SK-N-MC (cell line): ENCODE measurements at regions not wholly inside any gene's neighbourhood (a gene's known extent, or its start where the extent isn't known, plus 50 kb on each side); places are given as distances from the start of the nearest gene placed in this dataset.
A peak's percentile ranks its signal among the peaks of the same experiment; 100 is the strongest.
"Not testable (repeated sequence)": the region's sequence is repeated elsewhere in the genome, so short reads cannot be mapped to it uniquely, and the experiment has no call there.

Experiments
- DNase-seq: peaks from one replicate; pipeline ENCODE4 v3.0.0-alpha.2; 2011; ENCODE audit warnings: low read depth, low spot score
- H3K27ac ChIP-seq: fragments of 200-600 bp; sonication (generic); 2 replicates; pipeline ENCODE4 v1.5.1; 2016; ENCODE audit warnings: mixed run types
- H3K36me3 ChIP-seq: fragments of 200-600 bp; sonication (generic); 2 replicates; pipeline ENCODE4 v1.6.1; 2017; ENCODE audit warnings: antibody characterized with exemption, low read length, mixed read lengths; ENCODE audit not compliant: insufficient read depth
- H3K4me3 ChIP-seq: fragments of 200-600 bp; sonication (generic); 2 replicates; pipeline ENCODE4 v1.5.1; 2016
- H3K9ac ChIP-seq: fragments of 200-600 bp; sonication (generic); 2 replicates; pipeline ENCODE4 v1.8.0; 2017; ENCODE audit warnings: mixed run types, mixed read lengths; ENCODE audit not compliant: insufficient read length
- H3K9me3 ChIP-seq: fragments of 200-600 bp; sonication (generic); 2 replicates; pipeline ENCODE4 v1.6.1; 2017; ENCODE audit warnings: low read depth, mild to moderate bottlenecking, antibody characterized with exemption, low read length, moderate library complexity, mixed read lengths
- EZH2 ChIP-seq: fragments of 200-600 bp; sonication (generic); IDR thresholded peaks from one replicate; pipeline ENCODE4 v1.6.1; 2017; ENCODE audit warnings: antibody characterized with exemption
- FOXP2 ChIP-seq: optimal IDR thresholded peaks from 2 replicates; pipeline ENCODE3; 2011; ENCODE audit warnings: mild to moderate bottlenecking, moderate library complexity; ENCODE audit not compliant: insufficient read depth; ENCODE audit errors: extremely low read length, control extremely low read depth
- POLR2AphosphoS5 ChIP-seq: IDR thresholded peaks from 2 replicates; pipeline ENCODE4 v1.6.1; 2012; ENCODE audit warnings: mild to moderate bottlenecking, low read depth, low read length, borderline replicate concordance

DNA sequence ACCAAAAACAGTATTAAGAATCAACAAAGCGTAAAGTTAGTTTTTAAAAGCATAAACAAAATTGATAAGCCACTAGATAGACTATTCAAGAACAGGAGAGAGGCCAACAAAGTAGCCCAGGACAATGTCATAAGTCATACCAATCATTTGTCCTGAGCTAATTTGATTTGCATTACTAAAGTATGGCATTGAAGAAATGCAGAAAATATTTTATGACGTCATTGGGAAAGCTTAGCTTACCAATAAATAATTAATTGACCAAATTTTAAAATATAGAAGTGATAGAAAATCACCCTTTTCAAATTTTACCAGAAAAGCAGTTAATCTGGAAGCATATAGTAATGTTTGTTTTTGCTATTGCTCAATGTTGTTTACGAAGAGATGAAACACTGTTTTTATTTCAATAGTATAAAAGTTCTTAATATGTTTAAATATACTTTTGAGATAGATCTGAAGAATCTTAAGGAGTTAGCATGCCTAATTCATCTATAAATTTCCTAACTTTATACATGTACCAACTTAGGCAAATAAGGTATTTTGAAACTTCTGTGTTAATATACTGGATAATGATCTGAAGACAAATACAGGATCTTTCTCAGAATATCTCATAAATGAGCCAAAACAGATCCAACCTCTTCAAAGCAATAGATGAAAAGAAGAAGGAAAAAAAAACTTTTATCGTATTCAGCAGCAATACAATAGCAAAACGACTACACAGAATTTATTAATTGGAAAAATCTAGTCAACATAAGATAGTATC is 1118.5 kb downstream of the SLC16A7 start:
- Histone ChIP-seq H3K27ac (no peak overlapping the region), H3K9me3 (no peaks in the 10 kb centered on the region), H3K36me3 (no peaks in the 10 kb centered on the region), H3K4me3 (no peak overlapping the region), H3K9ac (no peak overlapping the region)
- TF ChIP-seq EZH2 (no peak), POLR2AphosphoS5 (no peak), FOXP2 (no peak)
- no peak for DNase-seq

DNA sequence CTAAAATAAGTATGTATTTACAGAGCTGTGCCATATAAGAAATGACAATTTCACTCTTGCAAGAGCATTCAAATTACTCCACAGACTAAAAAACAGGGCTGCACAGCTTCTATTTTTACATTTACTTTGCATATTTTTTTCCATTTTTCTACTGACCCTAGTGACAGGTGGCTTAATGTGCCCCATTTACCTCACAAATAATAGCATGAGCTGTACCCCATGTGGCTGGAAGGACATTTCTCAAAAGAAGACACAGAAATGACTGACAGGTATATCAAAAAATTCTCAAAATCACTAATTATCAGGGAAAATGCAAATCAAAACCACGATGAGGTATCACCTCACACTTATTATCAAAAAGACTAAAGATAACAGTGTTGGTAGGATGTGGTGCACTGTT is 1128.6 kb downstream of the SLC16A7 start:
- no peaks in the 10 kb centered on the region for H3K36me3 ChIP-seq
- no peak overlapping the region for H3K27ac ChIP-seq
- DNase-seq, result no peak
- TF ChIP-seq FOXP2 (no peak), POLR2AphosphoS5 (no peak), EZH2 (no peak)
- H3K9ac ChIP-seq, result no peak overlapping the region
- no peaks in the 10 kb centered on the region for H3K9me3 ChIP-seq
- H3K4me3 ChIP-seq, result no peak overlapping the region

DNA sequence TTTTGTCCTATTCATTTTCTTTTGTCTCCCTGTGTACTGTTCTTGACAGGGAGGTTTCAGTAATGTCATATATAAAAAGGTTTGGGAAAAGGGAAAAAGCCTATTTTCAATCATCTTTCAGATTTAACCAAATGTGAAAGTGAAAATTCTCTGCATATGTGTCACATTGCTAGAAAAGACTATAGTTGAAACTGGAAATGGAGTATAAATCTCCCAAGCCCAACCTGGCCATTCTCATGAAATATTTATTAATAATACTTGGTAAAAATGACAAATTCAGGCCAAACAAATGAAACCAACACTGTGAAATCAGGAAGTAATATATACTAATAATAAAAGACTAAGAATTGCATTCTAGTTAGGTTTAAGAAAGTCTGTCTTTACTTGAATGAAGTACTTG is 1129.2 kb downstream of the SLC16A7 start:
- H3K4me3 ChIP-seq, result no peak overlapping the region
- DNase-seq, result no peak
- no peak overlapping the region for H3K27ac ChIP-seq
- H3K9ac ChIP-seq, result no peak overlapping the region
- TF ChIP-seq EZH2 (no peak), FOXP2 (no peak), POLR2AphosphoS5 (no peak)
- H3K36me3 ChIP-seq, result no peaks in the 10 kb centered on the region
- H3K9me3 ChIP-seq, result no peaks in the 10 kb centered on the region

DNA sequence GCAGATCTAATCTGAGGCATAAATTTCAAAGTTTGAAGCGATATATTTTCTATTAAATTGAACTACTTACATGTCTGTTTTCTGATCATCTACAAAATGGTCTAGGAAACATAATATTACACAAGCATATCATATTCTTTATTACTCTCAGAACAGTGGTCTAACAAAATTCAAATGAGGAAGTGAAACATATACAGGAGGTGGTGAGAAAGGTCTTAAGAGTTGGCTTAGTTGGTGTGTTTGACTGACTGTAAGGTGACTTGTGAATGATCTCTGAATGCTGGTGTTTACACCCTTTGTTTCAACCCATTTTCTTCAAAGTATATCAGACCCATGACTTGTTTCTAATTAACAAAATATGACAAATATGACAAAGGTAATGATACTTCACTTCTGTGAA is 1156.8 kb downstream of the SLC16A7 start:
- no peak overlapping the region for H3K9ac ChIP-seq
- no peak overlapping the region for H3K4me3 ChIP-seq
- H3K27ac ChIP-seq, result no peak overlapping the region
- no peaks in the 10 kb centered on the region for H3K36me3 ChIP-seq
- no peak for DNase-seq
- TF ChIP-seq FOXP2, result no peak
- TF ChIP-seq EZH2, result no peak
- TF ChIP-seq POLR2AphosphoS5, result no peak
- no peaks in the 10 kb centered on the region for H3K9me3 ChIP-seq

DNA sequence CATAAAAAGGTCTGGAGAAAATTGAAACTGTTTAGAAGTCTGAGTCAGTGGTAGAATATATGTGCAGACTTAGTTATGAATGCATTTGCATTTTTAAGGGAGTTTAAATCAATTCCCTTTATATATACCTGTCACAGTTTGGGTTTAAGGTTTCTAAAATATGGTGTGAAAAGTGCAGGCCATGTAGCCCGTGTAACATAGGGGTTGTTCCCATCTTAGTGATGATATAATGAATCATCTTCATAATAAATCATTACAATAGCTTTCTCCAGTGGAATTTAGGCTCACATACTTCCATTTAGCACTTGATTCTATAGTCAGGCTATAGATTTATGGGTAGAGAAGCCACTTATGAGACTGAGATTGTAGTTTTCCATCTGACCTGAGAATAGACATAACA is 1162.4 kb downstream of the SLC16A7 start:
- Histone ChIP-seq H3K9ac (no peak overlapping the region), H3K9me3 (no peaks in the 10 kb centered on the region), H3K27ac (no peak overlapping the region), H3K4me3 (no peak overlapping the region), H3K36me3 (no peaks in the 10 kb centered on the region)
- DNase-seq, result no peak
- TF ChIP-seq FOXP2 (no peak), EZH2 (no peak), POLR2AphosphoS5 (no peak)

DNA sequence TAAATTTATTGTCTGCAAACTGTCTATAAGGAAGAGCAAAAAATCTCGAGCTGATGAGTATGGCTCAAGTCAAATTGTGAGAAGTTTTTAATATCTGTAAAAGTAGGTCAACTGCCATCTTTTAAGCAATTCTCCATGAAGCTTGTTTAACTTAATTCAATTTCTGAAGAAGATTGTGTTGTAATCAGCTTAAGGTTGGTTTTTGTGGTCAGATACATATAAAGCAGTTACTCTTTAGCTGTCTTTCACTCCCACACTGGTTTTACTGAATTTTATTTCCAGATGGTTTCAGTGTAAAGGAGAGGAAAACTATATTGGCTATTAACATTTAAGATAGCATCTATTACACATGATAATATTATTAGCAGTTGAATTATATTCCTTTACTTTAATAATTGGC is 1165.1 kb downstream of the SLC16A7 start:
- no peak overlapping the region for H3K27ac ChIP-seq
- H3K9me3 ChIP-seq, result no peaks in the 10 kb centered on the region
- H3K4me3 ChIP-seq, result no peak overlapping the region
- no peak overlapping the region for H3K9ac ChIP-seq
- TF ChIP-seq POLR2AphosphoS5 (no peak), FOXP2 (no peak), EZH2 (no peak)
- DNase-seq, result no peak
- H3K36me3 ChIP-seq, result no peaks in the 10 kb centered on the region

DNA sequence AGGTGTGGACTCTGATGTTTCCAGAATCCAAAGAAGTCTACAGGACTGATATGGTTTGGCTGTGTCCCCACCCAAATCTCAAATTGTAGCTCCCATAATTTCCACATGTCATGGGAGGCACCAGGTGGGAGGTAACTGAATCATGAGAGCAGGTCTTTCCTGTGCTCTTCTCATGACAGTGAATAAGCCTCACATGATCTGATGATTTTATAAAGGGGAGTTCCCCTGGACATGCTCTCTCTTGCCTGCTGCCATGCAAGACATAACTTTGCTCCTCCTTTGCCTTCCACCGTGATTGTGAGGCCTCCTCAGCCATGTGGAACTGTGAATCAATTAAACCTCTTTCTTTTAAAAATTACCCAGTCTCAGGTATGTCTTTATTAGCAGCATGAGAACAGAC is 1205.3 kb downstream of the SLC16A7 start:
- not testable (repeated sequence) for DNase-seq, H3K36me3 ChIP-seq, H3K4me3 ChIP-seq, H3K9me3 ChIP-seq, H3K9ac ChIP-seq, H3K27ac ChIP-seq

DNA sequence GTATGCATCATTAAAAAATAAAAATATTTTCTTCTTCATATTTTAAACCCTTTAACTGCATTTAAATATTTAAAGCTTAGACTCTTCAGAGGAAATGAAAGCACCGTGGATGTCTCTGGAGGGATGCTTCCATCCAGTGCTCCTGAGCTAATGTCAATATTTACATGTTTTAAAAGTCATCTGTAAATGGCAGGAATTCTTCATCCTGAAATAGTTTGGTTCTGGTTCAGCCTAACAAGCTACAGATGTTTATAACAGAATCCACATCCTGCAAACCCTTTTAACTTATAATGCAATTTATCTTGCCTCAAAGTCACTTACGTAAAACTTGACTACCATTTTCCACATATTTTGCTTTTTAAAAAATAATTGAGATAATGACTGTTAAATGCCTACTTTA is 1207.3 kb downstream of the SLC16A7 start:
- Histone ChIP-seq H3K27ac (peak overlapping the region; percentile 74; the same call in 1 of the 2 replicates), H3K36me3 (no peaks in the 10 kb centered on the region), H3K9ac (no peak overlapping the region), H3K4me3 (no peak overlapping the region), H3K9me3 (no peaks in the 10 kb centered on the region)
- TF ChIP-seq POLR2AphosphoS5 (no peak), FOXP2 (no peak), EZH2 (no peak)
- peak; percentile 28 for DNase-seq

DNA sequence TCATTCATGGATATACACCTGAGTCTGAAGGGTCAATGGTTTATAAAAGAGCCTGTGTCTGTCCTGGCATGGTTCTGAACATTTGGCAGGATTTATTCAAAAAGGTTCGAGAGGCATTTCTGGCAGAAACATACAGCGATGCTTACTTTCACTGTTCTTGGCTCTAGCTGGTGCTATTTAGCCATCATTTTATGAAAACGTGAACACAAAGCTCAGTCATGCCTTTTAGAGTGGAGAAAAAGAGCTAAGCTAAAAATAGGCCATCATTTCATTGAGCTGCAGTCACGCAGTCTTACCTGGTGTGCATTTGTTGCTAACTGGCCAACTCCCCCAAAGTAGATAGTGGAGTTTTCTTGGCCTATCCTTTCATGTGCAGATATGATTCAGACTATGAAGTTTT is 1209.5 kb downstream of the SLC16A7 start:
- DNase-seq, result no peak
- Histone ChIP-seq H3K36me3 (no peaks in the 10 kb centered on the region), H3K4me3 (no peak overlapping the region), H3K9me3 (no peaks in the 10 kb centered on the region), H3K9ac (no peak overlapping the region), H3K27ac (no peak overlapping the region)
- TF ChIP-seq FOXP2 (no peak), EZH2 (no peak), POLR2AphosphoS5 (no peak)
